CD14-positive monocyte (primary cell): ENCODE measurements at regions not wholly inside any gene's neighbourhood (a gene's known extent, or its start where the extent isn't known, plus 50 kb on each side); places are given as distances from the start of the nearest gene placed in this dataset.

Experiments
- DNase-seq, 3 donors: peaks; one replicate each; pipeline ENCODE4 v3.0.0-alpha.2; 2011 to 2022
- H2AFZ ChIP-seq: 2 replicates; pipeline ENCODE4 v1.6.0; 2012; ENCODE audit warnings: mild to moderate bottlenecking, low read depth, low read length, inconsistent platforms; ENCODE audit not compliant: insufficient read depth, poor library complexity, severe bottlenecking
- H3K27ac ChIP-seq, 2 donors: 1 replicate in 1 of 2; 2 replicates in 1 of 2; pipeline ENCODE4 v1.5.1; 2012 to 2013; ENCODE audit warnings: low read length in 2 of 2, control low read depth in 1 of 2, inconsistent platforms in 1 of 2, low read depth in 1 of 2, mild to moderate bottlenecking in 1 of 2
- H3K27me3 ChIP-seq, 2 donors: one replicate each; pipeline versions ENCODE4 v1.6.0 to v1.6.1; 2011 to 2013; ENCODE audit warnings: low read length in 2 of 2; ENCODE audit not compliant: control insufficient read depth in 2 of 2, insufficient read depth in 2 of 2
- H3K36me3 ChIP-seq, 2 donors: replicated peaks in 1 of 2; 1 replicate in 1 of 2; 2 replicates in 1 of 2; pipeline versions ENCODE4 v1.5.1 to v1.6.1; 2012 to 2013; ENCODE audit warnings: low read length in 2 of 2, control low read depth in 1 of 2, inconsistent platforms in 1 of 2, mild to moderate bottlenecking in 1 of 2; ENCODE audit not compliant: insufficient read depth in 2 of 2, control insufficient read depth in 1 of 2
- H3K4me1 ChIP-seq, 2 donors: 1 replicate in 1 of 2; 2 replicates in 1 of 2; pipeline versions ENCODE4 v1.5.1 to v1.6.1; 2012 to 2013; ENCODE audit warnings: low read length in 2 of 2, control low read depth in 1 of 2, inconsistent platforms in 1 of 2, mild to moderate bottlenecking in 1 of 2, moderate library complexity in 1 of 2; ENCODE audit not compliant: insufficient read depth in 2 of 2, control insufficient read depth in 1 of 2
- H3K4me2 ChIP-seq: replicated peaks from 2 replicates; pipeline ENCODE3; 2012; ENCODE audit warnings: low read length, moderate library complexity, mild to moderate bottlenecking; ENCODE audit not compliant: poor library complexity, severe bottlenecking; ENCODE audit errors: extremely low read depth
- H3K4me3 ChIP-seq, 3 experiments: fragments of 200-600 bp in 1 of 3; sonication (generic) in 1 of 3; replicated peaks in 1 of 3; 1 replicate in 2 of 3; 2 replicates in 1 of 3; pipeline ENCODE4 v1.5.1; 2011 to 2013; ENCODE audit warnings: low read length in 3 of 3, mild to moderate bottlenecking in 3 of 3, control low read depth in 2 of 3, low read depth in 2 of 3, inconsistent platforms in 1 of 3, moderate library complexity in 1 of 3
- H3K79me2 ChIP-seq: 2 replicates; pipeline ENCODE4 v1.6.0; 2012; ENCODE audit warnings: mild to moderate bottlenecking, control low read depth, inconsistent platforms, low read length, moderate library complexity; ENCODE audit not compliant: insufficient read depth
- H3K9ac ChIP-seq: 2 replicates; pipeline ENCODE4 v1.6.0; 2017; ENCODE audit warnings: low read length, mild to moderate bottlenecking; ENCODE audit not compliant: insufficient read depth, poor library complexity, severe bottlenecking
- H3K9me3 ChIP-seq, 2 donors: replicated peaks in 1 of 2; 1 replicate in 1 of 2; 2 replicates in 1 of 2; pipeline versions ENCODE4 v1.5.1 to v1.6.1; 2012 to 2013; ENCODE audit warnings: low read length in 2 of 2, control low read depth in 1 of 2; ENCODE audit not compliant: control insufficient read depth in 1 of 2, insufficient read depth in 1 of 2
- H4K20me1 ChIP-seq: 2 replicates; pipeline ENCODE4 v1.6.0; 2012; ENCODE audit warnings: mild to moderate bottlenecking, low read length, control low read depth, moderate library complexity; ENCODE audit not compliant: insufficient read depth
- H3K27ac Mint-ChIP-seq, 7 donors: one replicate each; pipeline ENCODE4 v1.8.0; 2020; ENCODE audit warnings: mild to moderate bottlenecking in 7 of 7, mixed read lengths in 7 of 7, moderate library complexity in 6 of 7, inconsistent platforms in 2 of 7
- H3K27me3 Mint-ChIP-seq, 3 donors: one replicate each; pipeline ENCODE4 v1.8.0; 2021 to 2022; ENCODE audit warnings: low read depth in 3 of 3, mild to moderate bottlenecking in 3 of 3, mixed read lengths in 3 of 3, moderate library complexity in 3 of 3, inconsistent platforms in 1 of 3
- H3K36me3 Mint-ChIP-seq, 2 donors: one replicate each; pipeline ENCODE4 v1.8.0; 2020; ENCODE audit warnings: mixed read lengths in 2 of 2, inconsistent platforms in 1 of 2, mild to moderate bottlenecking in 1 of 2
- H3K4me1 Mint-ChIP-seq: one replicate; pipeline ENCODE4 v1.8.0; 2020; ENCODE audit warnings: mild to moderate bottlenecking, mixed read lengths
- H3K4me3 Mint-ChIP-seq, 2 donors: one replicate each; pipeline ENCODE4 v1.8.0; 2020; ENCODE audit warnings: mild to moderate bottlenecking in 2 of 2, mixed read lengths in 2 of 2, moderate library complexity in 1 of 2
- H3K9me3 Mint-ChIP-seq, 7 donors: one replicate each; pipeline ENCODE4 v1.8.0; 2020 to 2022; ENCODE audit warnings: mixed read lengths in 7 of 7, mild to moderate bottlenecking in 6 of 7, moderate library complexity in 6 of 7, inconsistent platforms in 2 of 7
- CTCF ChIP-seq: fragments of 200-600 bp; IDR thresholded peaks from one replicate; pipeline ENCODE4 v1.8.0; 2022; ENCODE audit warnings: antibody characterized with exemption, mild to moderate bottlenecking
- WGBS: methylation state at CpG from one replicate; pipeline ENCODE4 v1.1.5; 2013; ENCODE audit warnings: missing lambda C conversion rate; ENCODE audit not compliant: insufficient coverage; 5-methylcytosine and 5-hydroxymethylcytosine counted together
- intact Hi-C, 2 donors: fragments of 100-400 bp; cut with micrococcal nuclease; formaldehyde crosslinking; loops; one replicate each; pipeline versions ENCODE4 v1.15.0 to v1.15.1; 2023

- Mint-ChIP-seq H3K36me3 (no peaks in the 10 kb centered on the region), H3K4me1 (peaks cover 13% of the 10 kb centered on the region), H3K9me3 (peaks cover 0 to 1% (median 0%) of the 10 kb centered on the region in 7 donors), H3K27ac (no peak overlapping the region), H3K27me3 (peaks cover 13 to 22% (median 17%) of the 10 kb centered on the region in 3 donors), H3K4me3 (peak overlapping the region in 1 of 2 donors; percentile 24)
- Histone ChIP-seq H3K4me1 (peaks cover 4 to 9% of the 10 kb centered on the region in 2 donors), H3K4me3 (no peak overlapping the region), H3K9ac (no peak overlapping the region), H3K9me3 (no peaks in the 10 kb centered on the region), H4K20me1 (no peaks in the 10 kb centered on the region), H3K27me3 (peaks cover 18% of the 10 kb centered on the region in 2 donors), H2AFZ (no peak overlapping the region), H3K4me2 (peak overlapping the region; percentile 43), H3K27ac (no peak overlapping the region), H3K79me2 (no peaks in the 10 kb centered on the region), H3K36me3 (no peaks in the 10 kb centered on the region)
- intact Hi-C loops = no loop called here
- peak; percentile 8 to 42 (median 38) for DNase-seq
- TF ChIP-seq CTCF = no peak
- WGBS = 33% methylated on average over 1 of the region's 3 CpGs
These were observed 276.4 kb downstream of the SPRY1 start for GRCh38 chr4:123672987-123673386.

- Mint-ChIP-seq H3K4me3 (peak overlapping the region in 1 of 2 donors; percentile 51), H3K27me3 (peaks cover 13 to 22% (median 18%) of the 10 kb centered on the region in 3 donors), H3K27ac (no peak overlapping the region), H3K36me3 (no peaks in the 10 kb centered on the region), H3K9me3 (peaks cover 0 to 1% (median 0%) of the 10 kb centered on the region in 7 donors), H3K4me1 (peaks cover 13% of the 10 kb centered on the region)
- Histone ChIP-seq H3K9ac (no peak overlapping the region), H3K79me2 (no peaks in the 10 kb centered on the region), H4K20me1 (no peaks in the 10 kb centered on the region), H3K36me3 (no peaks in the 10 kb centered on the region), H2AFZ (no peak overlapping the region), H3K27me3 (peaks cover 18% of the 10 kb centered on the region in 2 donors), H3K4me2 (no peak overlapping the region), H3K4me3 (no peak overlapping the region), H3K27ac (no peak overlapping the region), H3K4me1 (peaks cover 4 to 9% of the 10 kb centered on the region in 2 donors), H3K9me3 (no peaks in the 10 kb centered on the region)
- TF ChIP-seq CTCF = no peak
- 100% methylated on average over 1 of the region's 2 CpGs for WGBS
- intact Hi-C loops = no loop called here
- DNase-seq = no peak
These were observed 277.4 kb downstream of the SPRY1 start for GRCh38 chr4:123673971-123674370.
